T-helper 1 cell treated with Interleukin-12 subunit alpha and Interleukin-12 subunit beta and Interleukin-4 antibody, amounts not matched to agents 30 μg/mL and 1 μg/mL, for 36 hours (primary cell): ENCODE measurements at regions not wholly inside any gene's neighbourhood (a gene's known extent, or its start where the extent isn't known, plus 50 kb on each side); places are given as distances from the start of the nearest gene placed in this dataset.
"Not testable (repeated sequence)": the region's sequence is repeated elsewhere in the genome, so short reads cannot be mapped to it uniquely, and the experiment has no call there.

Experiments
- H3K27ac Mint-ChIP-seq: one replicate; pipeline ENCODE4 v1.8.0; 2021; ENCODE audit warnings: mild to moderate bottlenecking, mixed read lengths
- H3K27me3 Mint-ChIP-seq: one replicate; pipeline ENCODE4 v1.8.0; 2021; ENCODE audit warnings: low read depth, mixed read lengths
- H3K36me3 Mint-ChIP-seq: one replicate; pipeline ENCODE4 v1.8.0; 2021; ENCODE audit warnings: low read depth, mixed read lengths
- H3K4me1 Mint-ChIP-seq: one replicate; pipeline ENCODE4 v1.8.0; 2021; ENCODE audit warnings: low read depth, mixed read lengths
- H3K4me3 Mint-ChIP-seq: one replicate; pipeline ENCODE4 v1.8.0; 2021; ENCODE audit warnings: mild to moderate bottlenecking, moderate library complexity, mixed read lengths
- H3K9me3 Mint-ChIP-seq: one replicate; pipeline ENCODE4 v1.8.0; 2021; ENCODE audit warnings: mixed read lengths

DNA sequence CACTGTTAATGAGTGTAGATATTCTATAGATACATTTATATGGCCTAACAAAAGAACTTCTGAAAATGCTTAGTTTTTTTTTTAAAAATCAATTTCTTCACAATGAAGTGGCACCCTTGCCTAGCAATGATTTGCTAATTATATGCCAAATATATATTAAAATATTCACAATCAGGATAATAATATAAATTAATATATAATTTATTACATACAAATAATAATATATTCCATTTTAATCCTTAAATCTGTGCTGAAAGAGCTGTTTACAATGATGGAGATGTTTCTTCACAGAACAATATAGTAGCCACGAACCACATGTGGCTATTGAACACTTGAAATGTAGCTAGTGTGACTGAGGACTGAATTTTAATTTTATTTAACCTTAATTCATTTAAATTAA lies 648.4 kb upstream of the GBE1 start:
- Mint-ChIP-seq H3K4me1 (no peaks in the 10 kb centered on the region), H3K27me3 (no peaks in the 10 kb centered on the region), H3K4me3 (no peak overlapping the region), H3K36me3 (no peaks in the 10 kb centered on the region), H3K9me3 (peaks cover 4% of the 10 kb centered on the region), H3K27ac (no peak overlapping the region)

GRCh38 chr3:82392203-82392775 lies 630.8 kb upstream of the GBE1 start:
- H3K4me3 Mint-ChIP-seq = no peak overlapping the region
- H3K27me3 Mint-ChIP-seq = no peaks in the 10 kb centered on the region
- H3K27ac Mint-ChIP-seq = no peak overlapping the region
- H3K9me3 Mint-ChIP-seq = peaks cover 3% of the 10 kb centered on the region
- no peaks in the 10 kb centered on the region for H3K4me1 Mint-ChIP-seq
- H3K36me3 Mint-ChIP-seq = no peaks in the 10 kb centered on the region

GRCh38 chr3:82390868-82391267 lies 629.4 kb upstream of the GBE1 start:
- Mint-ChIP-seq H3K27ac (no peak overlapping the region), H3K4me1 (no peaks in the 10 kb centered on the region), H3K27me3 (no peaks in the 10 kb centered on the region), H3K36me3 (no peaks in the 10 kb centered on the region), H3K9me3 (peaks cover 3% of the 10 kb centered on the region), H3K4me3 (no peak overlapping the region)

DNA sequence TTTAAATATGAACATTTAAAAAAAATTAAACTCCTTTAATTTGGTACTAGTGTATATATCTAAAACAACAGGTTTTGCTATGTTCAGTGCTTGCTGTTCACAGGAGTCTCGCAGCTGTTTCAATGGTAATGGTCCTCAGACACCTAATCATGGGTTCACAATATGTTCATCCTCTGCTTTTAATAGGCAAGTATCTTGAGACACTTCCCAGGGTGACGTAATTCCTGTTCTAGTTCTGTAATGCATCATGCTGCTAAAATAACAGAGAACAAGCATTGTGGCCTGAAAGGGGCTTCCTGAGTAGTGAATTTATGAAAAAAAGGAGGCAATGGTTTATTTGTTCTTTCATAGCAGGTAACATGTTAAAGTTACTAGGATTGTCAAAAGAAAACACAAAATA lies 625.2 kb upstream of the GBE1 start:
- H3K27ac Mint-ChIP-seq = no peak overlapping the region
- no peak overlapping the region for H3K4me3 Mint-ChIP-seq
- H3K27me3 Mint-ChIP-seq = no peaks in the 10 kb centered on the region
- no peaks in the 10 kb centered on the region for H3K4me1 Mint-ChIP-seq
- peaks cover 3% of the 10 kb centered on the region for H3K9me3 Mint-ChIP-seq
- H3K36me3 Mint-ChIP-seq = no peaks in the 10 kb centered on the region

DNA sequence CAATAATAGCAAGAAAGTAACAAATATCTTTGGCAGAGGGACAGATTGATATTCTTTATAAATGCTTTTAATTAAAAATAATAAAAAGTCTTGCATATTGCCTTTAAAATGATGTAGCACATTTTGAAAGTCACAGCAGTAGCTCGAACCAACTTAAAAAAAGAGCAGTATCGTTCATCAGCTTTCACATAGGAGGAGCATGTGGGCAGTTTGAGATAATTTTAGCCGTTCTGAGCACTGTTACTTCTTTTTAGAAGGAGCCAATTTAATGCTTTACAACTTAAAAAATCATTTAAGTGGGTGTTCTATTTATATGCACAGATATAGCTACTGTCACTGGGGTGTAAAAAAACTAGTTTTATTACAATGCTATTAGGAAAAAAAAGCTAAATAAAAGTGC lies 622.7 kb upstream of the GBE1 start:
- no peaks in the 10 kb centered on the region for H3K4me1 Mint-ChIP-seq
- no peaks in the 10 kb centered on the region for H3K27me3 Mint-ChIP-seq
- H3K9me3 Mint-ChIP-seq = peaks cover 3% of the 10 kb centered on the region
- H3K27ac Mint-ChIP-seq = no peak overlapping the region
- no peaks in the 10 kb centered on the region for H3K36me3 Mint-ChIP-seq
- no peak overlapping the region for H3K4me3 Mint-ChIP-seq

- Mint-ChIP-seq H3K4me3 (no peak overlapping the region), H3K9me3 (peaks cover 7% of the 10 kb centered on the region), H3K27ac (no peak overlapping the region), H3K27me3 (no peaks in the 10 kb centered on the region), H3K36me3 (no peaks in the 10 kb centered on the region), H3K4me1 (no peaks in the 10 kb centered on the region)
Measured at GRCh38 chr3:82382831-82383230, 621.4 kb upstream of the GBE1 start.

DNA sequence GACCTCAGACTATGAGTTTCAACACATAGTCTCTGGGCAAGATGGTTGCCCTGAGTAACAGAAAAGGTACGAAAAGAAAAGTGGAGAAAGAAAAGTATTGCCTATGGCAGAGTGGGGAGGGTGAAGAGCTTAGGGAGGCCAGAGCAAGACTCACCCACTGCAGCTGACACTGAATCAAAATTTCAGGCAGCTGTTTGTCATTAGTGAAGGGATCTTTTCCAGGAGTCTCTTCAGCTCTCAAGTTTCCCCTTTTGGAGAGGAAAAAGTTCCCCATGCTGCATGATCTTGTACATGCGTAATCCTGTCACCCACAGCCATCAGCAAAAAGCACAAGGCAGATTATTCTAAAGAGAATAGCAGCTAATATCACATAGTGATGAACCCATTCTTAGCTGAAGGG lies 616.9 kb upstream of the GBE1 start:
- Mint-ChIP-seq H3K4me1 (no peaks in the 10 kb centered on the region), H3K27ac (no peak overlapping the region), H3K4me3 (no peak overlapping the region), H3K27me3 (no peaks in the 10 kb centered on the region), H3K36me3 (no peaks in the 10 kb centered on the region), H3K9me3 (peaks cover 27% of the 10 kb centered on the region)

GRCh38 chr3:82376883-82377282 lies 615.4 kb upstream of the GBE1 start:
- Mint-ChIP-seq H3K27ac (no peak overlapping the region), H3K4me3 (no peak overlapping the region), H3K27me3 (no peaks in the 10 kb centered on the region), H3K9me3 (peaks cover 32% of the 10 kb centered on the region), H3K4me1 (no peaks in the 10 kb centered on the region), H3K36me3 (no peaks in the 10 kb centered on the region)

DNA sequence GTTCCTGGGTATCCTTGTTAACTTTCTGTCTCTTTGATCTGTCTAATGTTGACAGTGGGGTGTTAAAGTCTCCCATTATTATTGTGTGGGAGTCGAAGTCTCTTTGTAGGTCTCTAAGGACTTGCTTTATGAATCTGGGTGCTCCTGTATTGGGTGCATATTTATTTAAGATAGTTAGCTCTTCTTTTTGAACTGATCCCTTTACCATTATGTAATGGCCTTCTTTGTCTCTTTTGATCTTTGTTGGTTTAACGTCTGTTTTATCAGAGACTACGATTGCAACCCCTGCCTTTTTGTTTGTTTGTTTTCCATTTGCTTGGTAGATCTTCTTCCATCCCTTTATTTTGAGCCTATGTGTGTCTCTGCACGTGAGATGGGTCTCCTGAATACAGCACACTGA lies 612.4 kb upstream of the GBE1 start:
- H3K27ac Mint-ChIP-seq, H3K4me1 Mint-ChIP-seq, H3K4me3 Mint-ChIP-seq, H3K36me3 Mint-ChIP-seq, H3K27me3 Mint-ChIP-seq: not testable (repeated sequence)
- peaks cover 32% of the 10 kb centered on the region for H3K9me3 Mint-ChIP-seq

- Mint-ChIP-seq H3K4me1 (no peaks in the 10 kb centered on the region), H3K27ac (no peak overlapping the region), H3K9me3 (peaks cover 8% of the 10 kb centered on the region), H3K4me3 (no peak overlapping the region), H3K27me3 (no peaks in the 10 kb centered on the region), H3K36me3 (no peaks in the 10 kb centered on the region)
Measured at GRCh38 chr3:82364827-82365226, 603.4 kb upstream of the GBE1 start.

- no peaks in the 10 kb centered on the region for H3K36me3 Mint-ChIP-seq
- no peak overlapping the region for H3K4me3 Mint-ChIP-seq
- H3K4me1 Mint-ChIP-seq = no peaks in the 10 kb centered on the region
- H3K27ac Mint-ChIP-seq = no peak overlapping the region
- no peaks in the 10 kb centered on the region for H3K27me3 Mint-ChIP-seq
- peaks cover 8% of the 10 kb centered on the region for H3K9me3 Mint-ChIP-seq
Measured at GRCh38 chr3:82363131-82363530, 601.7 kb upstream of the GBE1 start.

DNA sequence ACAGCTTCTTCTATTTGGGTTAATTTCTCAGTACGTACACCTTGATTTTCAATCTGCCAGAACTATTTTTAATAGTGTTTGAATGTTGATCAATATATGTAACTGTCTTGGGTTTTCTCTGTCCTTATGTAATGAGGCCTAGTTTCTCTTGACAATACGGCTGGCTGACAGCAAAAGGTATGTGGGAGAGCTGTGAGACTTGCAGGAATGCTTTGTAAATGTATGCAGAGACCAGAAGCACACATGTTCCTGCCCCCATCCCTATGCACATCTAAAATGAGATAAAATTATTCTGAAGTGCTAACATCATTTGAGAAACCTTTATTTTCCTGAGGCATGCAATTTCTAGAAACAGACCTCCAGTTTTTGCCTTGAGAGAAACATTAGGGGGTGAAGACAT lies 593.8 kb upstream of the GBE1 start:
- Mint-ChIP-seq H3K36me3 (no peaks in the 10 kb centered on the region), H3K27me3 (no peaks in the 10 kb centered on the region), H3K4me1 (no peaks in the 10 kb centered on the region), H3K9me3 (peaks cover 8% of the 10 kb centered on the region), H3K27ac (no peak overlapping the region), H3K4me3 (no peak overlapping the region)

DNA sequence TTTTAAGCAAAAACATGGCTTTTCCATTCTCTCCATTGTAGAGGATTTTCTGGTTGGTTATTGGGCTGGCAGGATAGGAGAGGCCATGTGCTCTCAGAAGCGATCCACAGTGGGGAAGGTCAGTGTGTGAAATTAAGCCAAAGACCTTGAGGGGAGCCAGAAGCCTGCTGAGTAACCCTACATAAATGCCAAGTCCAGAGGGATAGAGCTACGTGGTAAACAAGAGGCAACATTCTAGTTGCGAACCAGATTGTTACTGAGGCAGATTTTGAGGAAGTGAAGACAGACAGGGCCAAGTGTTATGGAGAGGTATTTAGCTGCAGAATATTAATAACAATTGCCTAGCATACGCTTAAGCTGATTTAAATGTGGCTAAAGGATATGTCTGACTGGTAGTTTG lies 592.8 kb upstream of the GBE1 start:
- H3K27ac Mint-ChIP-seq = no peak overlapping the region
- H3K4me3 Mint-ChIP-seq = no peak overlapping the region
- no peaks in the 10 kb centered on the region for H3K36me3 Mint-ChIP-seq
- peaks cover 11% of the 10 kb centered on the region for H3K9me3 Mint-ChIP-seq
- no peaks in the 10 kb centered on the region for H3K27me3 Mint-ChIP-seq
- H3K4me1 Mint-ChIP-seq = no peaks in the 10 kb centered on the region

- H3K27me3 Mint-ChIP-seq = no peaks in the 10 kb centered on the region
- H3K4me1 Mint-ChIP-seq = no peaks in the 10 kb centered on the region
- no peaks in the 10 kb centered on the region for H3K36me3 Mint-ChIP-seq
- H3K4me3 Mint-ChIP-seq = no peak overlapping the region
- H3K9me3 Mint-ChIP-seq = peaks cover 11% of the 10 kb centered on the region
- H3K27ac Mint-ChIP-seq = no peak overlapping the region
Measured at GRCh38 chr3:82353306-82354171, 592.1 kb upstream of the GBE1 start.

DNA sequence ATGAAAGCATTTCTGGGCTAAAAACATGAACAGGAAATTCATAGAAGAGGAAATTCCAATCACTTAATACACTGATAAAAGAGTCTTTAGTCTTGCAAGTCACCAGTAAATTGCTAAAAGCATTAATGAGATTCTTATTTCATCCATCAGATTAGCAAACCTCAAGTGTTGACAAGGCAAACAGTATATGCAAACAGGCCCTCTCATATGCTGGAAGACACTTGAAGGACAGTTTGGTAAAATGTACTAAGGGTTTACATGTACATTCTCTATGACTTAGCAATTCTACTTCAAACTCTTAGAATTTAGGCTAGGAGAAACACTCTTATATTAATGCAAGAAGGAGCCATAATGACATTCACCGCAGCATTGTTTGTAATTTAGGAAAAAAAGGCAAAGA lies 586.1 kb upstream of the GBE1 start:
- Mint-ChIP-seq H3K27ac (no peak overlapping the region), H3K4me1 (no peaks in the 10 kb centered on the region), H3K4me3 (no peak overlapping the region), H3K9me3 (peaks cover 11% of the 10 kb centered on the region), H3K36me3 (no peaks in the 10 kb centered on the region), H3K27me3 (no peaks in the 10 kb centered on the region)
